Aorta (tissue), 5 donors: ENCODE measurements at regions not wholly inside any gene's neighbourhood (a gene's known extent, or its start where the extent isn't known, plus 50 kb on each side); places are given as distances from the start of the nearest gene placed in this dataset.
"Not testable (repeated sequence)": the region's sequence is repeated elsewhere in the genome, so short reads cannot be mapped to it uniquely, and the experiment has no call there.

Experiments used
- ATAC-seq: fragments of 200-7000 bp; cut with Tn5 transposase; one replicate; pipeline ENCODE4 v1.9.1; 2022; ENCODE audit warnings: moderate library complexity; ENCODE audit not compliant: low FRiP score
- DNase-seq, 2 donors: peaks; one replicate each; pipeline ENCODE4 v3.0.0-alpha.2; 2020
- H3K27ac ChIP-seq, 2 donors: one replicate each; pipeline ENCODE4 v1.5.1; 2013; ENCODE audit warnings: low read length in 2 of 2, mild to moderate bottlenecking in 2 of 2, moderate library complexity in 2 of 2, control low read depth in 1 of 2, inconsistent platforms in 1 of 2, low read depth in 1 of 2
- H3K27me3 ChIP-seq, 2 donors: one replicate each; pipeline ENCODE4 v1.6.1; 2013; ENCODE audit warnings: control low read depth in 1 of 2, low read length in 1 of 2, mild to moderate bottlenecking in 1 of 2, moderate library complexity in 1 of 2; ENCODE audit not compliant: insufficient read depth in 2 of 2, control insufficient read depth in 1 of 2
- H3K36me3 ChIP-seq, 2 donors: one replicate each; pipeline ENCODE4 v1.6.1; 2013; ENCODE audit warnings: control low read depth in 1 of 2, low read length in 1 of 2, mild to moderate bottlenecking in 1 of 2; ENCODE audit not compliant: insufficient read depth in 2 of 2, control insufficient read depth in 1 of 2
- H3K4me1 ChIP-seq, 2 donors: one replicate each; pipeline ENCODE4 v1.6.1; 2013; ENCODE audit warnings: low read length in 2 of 2, control low read depth in 1 of 2, mild to moderate bottlenecking in 1 of 2, moderate library complexity in 1 of 2; ENCODE audit not compliant: insufficient read depth in 2 of 2, control insufficient read depth in 1 of 2
- H3K4me3 ChIP-seq, 2 donors: one replicate each; pipeline ENCODE4 v1.5.1; 2013; ENCODE audit warnings: low read length in 2 of 2, control low read depth in 1 of 2, mild to moderate bottlenecking in 1 of 2
- H3K9me3 ChIP-seq: one replicate; pipeline ENCODE4 v1.6.1; 2013; ENCODE audit warnings: mild to moderate bottlenecking, low read length; ENCODE audit not compliant: control insufficient read depth
- WGBS, 2 donors: extraction: QIAGEN DNeasy Blood & Tissue Kit; methylation state at CpG; one replicate each; pipeline ENCODE4 v1.1.7; 2013; 5-methylcytosine and 5-hydroxymethylcytosine counted together
- intact Hi-C, 2 donors: fragments of 100-400 bp; cut with DNase I; formaldehyde crosslinking; loops; one replicate each; pipeline versions ENCODE4 v1.14.2 to v1.15.0; 2022
- donor health status: healthy with polysubstance abuse.
- donor health status: Bipolar disorder and iron deficiency.
- donor health status: DM: no; HTN: no; CAD: no.
- donor health status: DM: no; HTN: no; CAD: no.
- donor health status: DM: yes; HTN: yes; CAD: no.

DNA sequence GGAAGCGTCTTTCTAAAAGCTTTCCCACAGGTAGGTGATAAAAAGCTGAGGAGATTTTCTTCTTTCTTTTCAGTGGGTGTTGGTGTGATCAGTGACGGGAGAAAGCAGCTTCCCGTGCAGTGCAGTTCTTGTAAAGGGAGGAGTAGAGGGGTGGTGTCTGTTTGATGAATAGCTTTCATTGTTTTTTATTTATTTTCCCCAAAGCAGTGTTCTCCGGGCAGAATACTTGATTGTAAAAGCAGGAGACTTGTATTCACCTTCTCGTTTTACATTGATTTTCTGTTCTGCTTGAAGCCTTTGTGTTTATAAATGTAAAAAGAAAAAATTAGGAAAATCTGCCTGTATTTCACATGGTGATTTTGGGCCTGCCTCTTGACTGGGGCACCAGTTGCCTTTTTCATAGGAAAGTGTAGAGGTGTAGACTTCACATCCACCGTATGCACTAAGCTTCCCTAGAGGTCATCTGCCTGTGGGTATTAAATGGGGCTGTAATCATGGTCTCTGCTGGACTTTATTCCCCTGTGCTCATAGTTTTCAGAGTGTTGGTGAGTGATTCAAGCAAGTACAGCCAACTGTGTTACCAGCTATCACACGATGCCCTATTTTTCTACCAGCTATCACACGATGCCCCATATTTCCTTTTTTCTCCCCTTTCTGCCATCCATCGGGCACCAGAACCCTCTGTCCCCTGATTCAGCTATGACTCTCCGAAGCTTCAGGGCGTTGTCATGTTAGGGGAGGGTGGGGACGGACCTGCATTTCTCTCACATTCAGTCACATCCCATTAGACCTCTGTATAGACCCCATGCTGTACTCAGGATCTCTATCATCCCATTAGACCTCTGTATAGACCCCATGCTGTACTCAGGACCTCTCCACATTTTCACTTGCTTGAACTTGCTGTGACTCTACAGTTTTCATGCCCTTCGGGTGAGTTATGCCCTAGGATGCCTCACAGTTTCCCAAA is 526.5 kb downstream of the TRIML1 start:
- H3K27me3 ChIP-seq: no peaks in the 10 kb centered on the region
- 64 to 66% methylated on average over 13 of the region's 13 CpGs for WGBS, 2 donors

DNA sequence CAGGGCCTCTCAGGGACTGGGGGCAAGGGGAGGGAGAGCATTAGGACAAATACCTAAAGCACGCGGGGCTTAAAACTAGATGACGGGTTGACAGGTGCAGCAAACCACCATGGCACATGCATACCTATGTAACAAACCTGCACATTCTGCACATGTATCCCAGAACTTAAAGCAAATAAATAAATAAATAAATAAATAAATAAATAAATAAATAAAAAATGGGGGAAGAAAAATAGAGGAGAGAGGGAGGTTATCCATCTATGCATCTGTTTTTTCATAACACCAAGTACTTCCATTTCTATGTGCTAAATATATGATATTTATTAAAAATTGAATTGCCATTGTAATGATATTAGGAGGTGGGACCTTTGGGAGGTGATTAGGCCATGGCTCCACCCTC is 539.5 kb downstream of the TRIML1 start:
- H3K4me3 ChIP-seq, H3K27ac ChIP-seq, H3K36me3 ChIP-seq, H3K4me1 ChIP-seq, H3K9me3 ChIP-seq, intact Hi-C loops, DNase-seq, H3K27me3 ChIP-seq, ATAC-seq: not testable (repeated sequence)
- 99 to 100% methylated on average over 3 of the region's 3 CpGs for WGBS, 2 donors

More for the DNA sequence above, 526.5 kb downstream of the TRIML1 start:
- H3K4me1 ChIP-seq: no peaks in the 10 kb centered on the region
- no peak overlapping the region for H3K27ac ChIP-seq
- no peak for DNase-seq
- peaks cover 5% of the 10 kb centered on the region for H3K9me3 ChIP-seq
- intact Hi-C loops: no loop called here
- no peak overlapping the region for H3K4me3 ChIP-seq
- no peaks in the 10 kb centered on the region for H3K36me3 ChIP-seq
- ATAC-seq: no peak

GRCh38 chr4:188680004-188680666 is 540.9 kb downstream of the TRIML1 start:
- no peaks in the 10 kb centered on the region for H3K36me3 ChIP-seq
- H3K27ac ChIP-seq: no peak overlapping the region
- no peaks in the 10 kb centered on the region for H3K9me3 ChIP-seq
- intact Hi-C loops: no loop called here
- no peak overlapping the region for H3K4me3 ChIP-seq
- H3K4me1 ChIP-seq: no peaks in the 10 kb centered on the region
- 84 to 88% methylated on average over 12 of the region's 12 CpGs for WGBS, 2 donors
- H3K27me3 ChIP-seq: no peaks in the 10 kb centered on the region
- ATAC-seq: no peak
- no peak for DNase-seq

- Histone ChIP-seq H3K36me3 (no peaks in the 10 kb centered on the region), H3K4me3 (no peak overlapping the region), H3K9me3 (no peaks in the 10 kb centered on the region), H3K27ac (no peak overlapping the region), H3K27me3 (no peaks in the 10 kb centered on the region), H3K4me1 (no peaks in the 10 kb centered on the region)
- DNase-seq: no peak
- ATAC-seq: no peak
- WGBS, 2 donors: 87 to 94% methylated on average over 14 of the region's 14 CpGs
- intact Hi-C loops: no loop called here
Observed at GRCh38 chr4:188680667-188681063, 541.4 kb downstream of the TRIML1 start.

- 38 to 46% methylated on average over 2 of the region's 2 CpGs for WGBS, 2 donors
- no peaks in the 10 kb centered on the region for H3K4me1 ChIP-seq
- H3K36me3 ChIP-seq: no peaks in the 10 kb centered on the region
- no peak overlapping the region for H3K4me3 ChIP-seq
- H3K27ac ChIP-seq: no peak overlapping the region
- no peaks in the 10 kb centered on the region for H3K27me3 ChIP-seq
- ATAC-seq (no peak), DNase-seq (no peak)
- intact Hi-C loops: no loop called here
- H3K9me3 ChIP-seq: peaks cover 2% of the 10 kb centered on the region
Observed at GRCh38 chr4:188682321-188682720, 543.1 kb downstream of the TRIML1 start.

GRCh38 chr4:188683571-188683970 is 544.3 kb downstream of the TRIML1 start:
- intact Hi-C loops: no loop called here
- Histone ChIP-seq H3K4me1 (no peaks in the 10 kb centered on the region), H3K27ac (no peak overlapping the region), H3K36me3 (no peaks in the 10 kb centered on the region), H3K27me3 (no peaks in the 10 kb centered on the region), H3K4me3 (no peak overlapping the region), H3K9me3 (peaks cover 2% of the 10 kb centered on the region)
- WGBS, 2 donors: 78 to 79% methylated on average over 2 of the region's 2 CpGs
- no peak for ATAC-seq
- no peak for DNase-seq

DNA sequence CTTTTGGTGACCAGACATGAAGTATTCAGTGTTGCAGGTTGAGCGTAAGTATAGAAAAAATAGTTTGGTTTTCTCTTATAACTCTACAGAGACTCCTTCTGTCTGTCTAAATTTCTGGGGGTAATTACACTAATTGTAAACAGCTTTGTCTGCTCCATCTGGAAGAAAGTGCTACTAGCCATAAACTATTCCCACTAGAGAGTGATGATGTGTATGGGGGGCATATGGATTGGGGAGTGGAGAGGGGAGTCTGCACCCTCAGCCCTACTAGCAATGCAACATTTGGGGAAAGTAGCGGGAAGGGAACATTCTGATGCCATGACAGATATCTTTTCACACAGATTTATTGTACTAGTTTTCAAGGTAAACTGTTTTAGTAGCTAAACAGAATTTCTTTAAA is 549.7 kb downstream of the TRIML1 start:
- H3K4me3 ChIP-seq: no peak overlapping the region
- H3K27me3 ChIP-seq: no peaks in the 10 kb centered on the region
- H3K4me1 ChIP-seq: no peaks in the 10 kb centered on the region
- H3K27ac ChIP-seq: no peak overlapping the region
- H3K9me3 ChIP-seq: peaks cover 3% of the 10 kb centered on the region
- no peak for DNase-seq
- intact Hi-C loops: no loop called here
- ATAC-seq: no peak
- WGBS, 2 donors: 96 to 98% methylated on average over 2 of the region's 2 CpGs
- H3K36me3 ChIP-seq: no peaks in the 10 kb centered on the region

DNA sequence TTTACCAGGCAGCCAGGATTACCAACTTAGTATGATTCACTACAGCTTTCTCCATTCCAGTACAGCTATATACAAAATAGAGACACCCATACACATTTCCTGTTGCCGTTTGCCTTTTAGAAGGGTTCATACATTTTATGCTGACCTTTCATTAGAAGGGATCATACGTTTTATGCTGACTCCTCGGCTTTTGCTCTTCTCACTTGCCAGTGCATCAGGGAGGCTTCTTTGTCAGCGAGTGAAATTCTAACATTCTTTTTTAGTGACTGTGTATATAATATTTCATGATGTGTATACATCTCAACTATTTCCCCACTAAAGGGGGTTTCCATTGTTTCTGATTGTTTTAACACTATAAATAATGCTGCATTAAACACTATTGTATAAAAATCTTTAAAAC is 552.6 kb downstream of the TRIML1 start:
- DNase-seq: no peak
- WGBS, 2 donors: 46 to 53% methylated on average over 4 of the region's 4 CpGs
- no peak for ATAC-seq
- Histone ChIP-seq H3K4me1 (no peaks in the 10 kb centered on the region), H3K36me3 (no peaks in the 10 kb centered on the region), H3K27me3 (no peaks in the 10 kb centered on the region), H3K27ac (no peak overlapping the region), H3K9me3 (peaks cover 3% of the 10 kb centered on the region), H3K4me3 (no peak overlapping the region)
- intact Hi-C loops: no loop called here

DNA sequence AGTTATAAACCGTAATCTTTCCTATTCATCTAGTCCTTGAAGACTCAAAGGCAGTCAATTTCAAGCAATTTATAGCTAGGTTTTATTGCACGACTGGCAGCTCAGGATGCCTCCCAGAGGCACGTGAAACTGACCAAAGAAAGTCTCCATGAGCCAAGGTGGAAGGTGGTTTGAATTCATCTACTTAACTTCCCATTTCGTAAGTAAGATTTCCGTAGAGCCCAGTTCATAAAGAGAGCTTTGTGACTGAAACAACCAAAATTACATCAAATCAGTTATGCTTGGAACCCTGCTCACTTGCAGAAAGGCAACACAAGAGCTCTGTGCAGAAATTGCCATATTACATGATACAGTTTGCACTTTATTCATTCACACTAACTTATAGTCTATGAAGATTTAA is 556.0 kb downstream of the TRIML1 start:
- H3K9me3 ChIP-seq: peaks cover 1% of the 10 kb centered on the region
- no peaks in the 10 kb centered on the region for H3K27me3 ChIP-seq
- no peaks in the 10 kb centered on the region for H3K4me1 ChIP-seq
- WGBS, 2 donors: 31 to 37% methylated on average over 5 of the region's 5 CpGs
- H3K36me3 ChIP-seq: no peaks in the 10 kb centered on the region
- H3K27ac ChIP-seq: no peak overlapping the region
- no peak overlapping the region for H3K4me3 ChIP-seq
- ATAC-seq (no peak), DNase-seq (no peak)
- intact Hi-C loops: no loop called here
